ENCODE measurements at regions not wholly inside any gene's neighbourhood (a gene's known extent, or its start where the extent isn't known, plus 50 kb on each side); places are given as distances from the start of the nearest gene placed in this dataset.

DNA sequence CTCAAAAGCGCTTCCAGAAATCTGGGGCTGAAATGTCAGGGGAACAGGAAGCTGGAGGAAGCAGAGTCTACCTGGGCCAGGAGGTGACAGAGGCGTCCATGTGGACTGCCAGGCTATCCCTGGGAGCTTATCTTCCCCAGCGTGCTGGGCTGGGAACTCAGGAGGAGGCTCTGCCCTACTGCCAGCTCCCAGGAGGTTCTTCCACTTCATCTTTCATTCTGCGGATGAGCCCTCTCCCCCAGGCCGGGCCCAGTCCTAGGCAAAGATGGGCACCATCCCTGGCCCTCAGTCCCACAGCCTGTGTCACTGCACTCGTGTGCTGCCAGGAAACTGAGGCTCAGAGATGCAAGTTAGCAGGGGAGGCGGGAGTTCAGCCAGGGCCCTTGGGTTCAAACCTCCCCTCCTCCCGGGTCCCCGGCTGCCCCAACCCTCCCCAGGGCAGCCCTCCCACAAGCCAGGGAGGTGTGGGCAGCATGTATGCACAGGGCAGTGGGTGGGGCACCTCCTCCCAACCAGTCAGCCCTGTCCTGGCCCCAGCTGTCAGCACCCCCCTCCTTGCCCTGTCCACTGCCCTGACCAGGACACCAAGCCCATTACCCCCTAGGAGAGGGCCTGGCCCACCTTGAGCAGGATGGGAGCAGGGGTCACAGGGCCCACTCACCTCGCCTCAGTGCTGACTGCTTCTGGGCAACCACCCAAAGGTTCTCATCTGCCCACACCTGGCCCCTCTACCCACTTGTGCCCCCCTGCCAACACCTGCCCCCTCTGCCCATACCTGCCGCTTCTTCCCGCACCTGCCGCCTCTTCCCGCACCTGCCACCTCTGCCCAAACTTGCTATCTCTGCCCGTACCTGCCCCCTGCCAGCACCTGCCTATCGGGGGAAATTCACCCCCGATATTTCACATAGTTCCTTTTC, 226.0 kb downstream of the NPHP4 start:
- no peak for DNase-seq

DNA sequence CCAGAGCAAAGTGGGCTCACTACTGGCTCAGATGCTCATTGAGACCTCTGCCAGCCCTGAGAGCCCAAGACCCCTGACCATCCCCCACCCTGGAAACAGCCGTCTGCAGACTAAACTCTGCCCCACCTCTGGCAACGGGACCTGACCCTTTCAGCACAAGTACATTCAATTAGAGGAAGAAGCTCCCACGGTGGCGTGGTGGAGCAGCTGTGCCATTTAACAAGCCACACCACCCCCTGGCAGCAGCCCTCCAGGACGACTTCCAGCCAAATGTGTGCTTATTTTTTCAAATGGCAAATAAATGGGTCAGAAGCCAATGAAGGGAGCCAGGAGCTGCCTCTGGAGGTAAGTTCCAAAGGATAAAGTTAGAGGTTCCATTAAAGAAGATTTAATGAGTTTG, 226.7 kb downstream of the NPHP4 start:
- DNase-seq, result no peak

- no peak for DNase-seq
Observed at GRCh38 chr1:5764959-5765358, 227.3 kb downstream of the NPHP4 start.

- no peak for DNase-seq
Observed at GRCh38 chr1:5764464-5764863, 227.8 kb downstream of the NPHP4 start.

GRCh38 chr1:5763696-5764370, 228.4 kb downstream of the NPHP4 start:
- DNase-seq, result no peak

GRCh38 chr1:5758859-5759578, 233.2 kb downstream of the NPHP4 start:
- DNase-seq, result no peak

GRCh38 chr1:5758000-5758858, 234.0 kb downstream of the NPHP4 start:
- no peak for DNase-seq

DNA sequence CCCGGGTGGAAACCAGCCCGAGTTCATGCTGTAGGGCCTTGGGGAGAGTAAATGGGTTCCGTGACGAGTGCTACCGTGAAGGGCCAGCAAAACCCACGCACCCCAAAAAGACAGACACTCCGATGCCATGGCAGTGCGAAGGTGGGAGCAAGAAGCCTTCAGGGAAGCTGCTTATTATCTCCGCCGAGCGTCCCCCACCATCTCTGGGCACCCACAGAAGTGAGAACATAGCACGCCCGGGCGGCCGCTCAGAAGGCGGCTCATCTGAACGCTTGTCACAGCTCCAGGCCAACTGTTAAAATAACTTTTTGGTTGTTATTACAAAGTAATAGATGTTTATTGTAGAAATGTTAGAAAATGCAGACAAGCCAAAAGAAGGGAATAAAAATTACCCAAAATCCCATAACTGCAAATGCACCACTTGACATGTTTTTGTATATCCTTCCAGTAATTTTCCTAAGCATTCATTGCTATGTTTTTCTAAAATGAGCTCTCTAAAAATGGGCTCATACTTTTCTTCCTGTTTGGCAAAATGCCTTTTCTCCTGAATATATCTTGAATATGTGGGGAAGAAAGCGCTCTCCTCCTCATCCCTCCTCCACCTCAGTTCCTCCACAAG, 234.9 kb downstream of the NPHP4 start:
- no peak for DNase-seq

DNA sequence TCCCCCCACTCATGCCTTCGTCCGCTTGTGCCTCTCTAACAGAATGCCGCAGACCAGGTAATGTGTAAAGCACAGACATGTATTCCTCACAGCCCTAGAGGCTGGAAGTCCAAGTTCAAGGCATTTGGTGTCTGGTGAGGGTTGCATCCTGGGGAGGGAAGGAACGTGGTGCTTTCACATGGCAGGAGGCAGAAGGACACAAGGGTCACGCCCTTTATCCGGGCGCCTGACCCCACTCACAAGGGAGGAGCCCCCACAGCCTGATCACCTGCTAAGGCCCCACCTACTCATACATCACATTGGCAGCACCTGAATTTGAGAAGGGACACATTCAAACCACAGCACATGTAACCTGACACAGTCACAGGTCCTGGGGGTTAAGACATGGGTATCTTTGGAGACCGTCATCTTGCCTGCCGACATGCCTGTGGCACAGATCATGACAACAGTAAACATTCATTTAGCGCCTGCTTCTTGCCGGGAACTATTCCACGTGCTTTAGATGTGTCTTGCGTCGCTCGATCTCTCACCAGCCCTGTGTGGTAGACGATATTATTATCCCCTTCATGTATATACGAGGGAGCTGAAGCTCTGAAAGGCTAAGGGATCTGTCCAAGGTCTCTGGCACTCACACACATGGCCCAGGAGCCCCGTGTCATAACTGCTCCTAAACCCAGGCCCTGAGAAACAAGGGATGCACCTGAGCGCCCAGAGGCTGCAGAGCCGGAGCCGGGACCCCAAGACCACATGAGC, 235.6 kb downstream of the NPHP4 start:
- DNase-seq, result no peak

DNA sequence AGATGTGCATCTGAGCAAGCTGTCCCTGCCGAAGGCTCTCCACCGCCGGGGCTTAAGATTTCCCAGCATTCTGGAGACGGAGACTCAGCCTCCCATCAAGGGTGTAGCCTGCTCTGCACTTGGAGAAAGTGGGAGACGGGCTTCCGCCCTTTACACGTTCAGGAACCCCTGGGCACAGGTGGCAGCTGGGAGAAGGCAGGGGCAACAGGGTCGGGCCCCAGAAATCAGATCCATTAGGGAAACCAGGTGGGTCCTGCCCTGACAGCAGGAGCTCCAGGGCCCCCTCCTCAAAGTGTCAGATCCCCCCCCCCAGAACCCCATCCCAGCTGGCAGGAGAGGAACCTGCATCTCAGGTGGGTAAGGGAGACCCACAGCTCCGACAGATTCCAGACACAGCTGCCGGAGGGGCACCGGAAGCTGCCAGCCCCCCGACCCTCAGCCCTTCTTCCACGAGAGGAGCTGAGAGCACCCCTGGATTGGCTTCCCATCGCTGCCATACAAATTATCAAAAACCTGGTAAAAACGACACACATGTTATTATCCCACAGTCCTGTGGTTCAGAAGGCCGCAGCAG, 236.6 kb downstream of the NPHP4 start:
- no peak for DNase-seq

GRCh38 chr1:5754817-5755551, 237.2 kb downstream of the NPHP4 start:
- no peak for DNase-seq

- no peak for DNase-seq
Observed at GRCh38 chr1:5753549-5754421, 238.4 kb downstream of the NPHP4 start.

DNA sequence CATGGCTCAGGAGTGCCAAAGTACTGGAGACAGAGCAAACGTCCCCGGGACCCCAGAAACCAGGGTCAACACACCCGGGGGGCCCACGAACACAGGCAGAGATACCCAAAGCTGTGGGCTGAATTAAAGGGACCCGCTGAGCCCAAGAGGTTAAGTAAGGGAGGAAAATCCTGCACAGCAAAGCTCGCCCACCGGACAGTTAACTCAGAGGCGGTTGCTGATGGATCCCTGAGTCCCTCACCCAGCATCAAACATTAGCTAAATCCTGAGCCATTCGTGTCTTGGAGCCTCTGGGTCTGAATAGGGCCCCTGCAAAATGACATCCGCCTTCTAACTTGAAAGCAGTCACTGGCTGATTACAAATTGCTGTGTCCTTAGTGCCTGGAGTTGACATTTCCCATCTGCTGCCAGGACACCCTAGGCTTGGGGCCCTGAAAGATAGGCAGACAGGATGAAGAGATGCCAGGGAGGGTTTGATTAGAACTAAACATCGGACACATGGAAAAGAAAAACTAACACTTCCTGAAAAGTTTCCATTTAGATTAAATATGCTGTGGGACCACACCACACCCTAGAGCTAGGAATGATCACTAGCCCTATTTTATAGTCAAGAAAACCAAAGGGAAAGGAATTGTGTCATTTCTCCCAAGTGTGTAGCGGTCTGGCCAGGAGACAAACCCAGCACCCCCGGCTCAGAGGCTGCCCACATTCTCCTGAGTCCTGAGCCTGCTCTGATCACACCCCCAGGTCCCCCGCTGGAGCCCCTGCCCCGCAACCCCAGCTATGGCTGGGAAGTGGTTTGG, 239.3 kb downstream of the NPHP4 start:
- no peak for DNase-seq

DNA sequence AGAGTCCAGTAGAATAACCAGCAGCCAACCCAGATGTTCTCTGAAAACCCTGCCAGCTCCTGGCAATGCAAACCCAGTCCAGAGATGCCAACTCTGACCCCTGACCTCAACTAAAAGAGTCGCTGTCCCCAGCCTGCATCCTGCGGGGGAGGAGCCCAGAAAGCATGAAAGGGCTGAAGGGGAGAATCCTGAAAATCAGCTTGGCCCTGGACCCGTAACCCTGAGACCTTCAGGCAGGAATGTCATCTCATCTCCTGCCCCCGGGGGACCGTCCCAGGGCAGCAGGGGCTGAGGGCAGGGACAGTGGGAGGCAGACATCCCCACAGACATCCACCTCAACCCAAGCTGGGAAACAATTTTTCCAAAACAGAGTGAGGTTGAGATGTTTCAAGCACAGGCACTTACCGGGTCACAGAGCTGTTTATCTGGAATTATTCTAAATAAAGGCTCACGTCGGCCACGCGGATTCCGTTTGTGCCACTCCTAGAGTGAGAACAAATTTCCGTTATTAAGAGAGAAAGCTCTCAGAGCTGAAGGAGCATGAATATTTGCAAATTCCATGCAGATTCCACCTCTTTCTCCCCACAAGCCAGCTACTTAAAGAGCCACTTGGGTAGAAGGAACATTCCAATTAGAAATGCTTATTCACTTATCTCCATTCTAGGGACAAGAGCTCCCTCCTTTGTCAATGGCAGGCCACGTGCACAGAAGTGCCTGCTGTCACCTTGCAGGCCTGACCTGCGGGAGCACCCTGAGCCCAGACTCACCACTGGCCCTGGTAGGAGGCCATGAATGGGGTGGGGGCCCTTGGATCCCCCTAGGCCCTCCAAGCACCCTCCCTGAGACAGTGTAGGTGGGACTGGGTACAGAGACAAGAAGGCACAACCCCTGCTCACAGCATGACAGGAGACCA, 240.1 kb downstream of the NPHP4 start:
- DNase-seq, result no peak

- DNase-seq, result no peak
Observed at GRCh38 chr1:5751163-5751540, 241.1 kb downstream of the NPHP4 start.

GRCh38 chr1:5750186-5751162, 241.8 kb downstream of the NPHP4 start:
- no peak for DNase-seq

Measured in NCI-H526 (cell line).